Loucy (cell line): ENCODE measurements at regions not wholly inside any gene's neighbourhood (a gene's known extent, or its start where the extent isn't known, plus 50 kb on each side); places are given as distances from the start of the nearest gene placed in this dataset.
"Not testable (repeated sequence)": the region's sequence is repeated elsewhere in the genome, so short reads cannot be mapped to it uniquely, and the experiment has no call there.

Experiments used
- H2AFZ ChIP-seq: fragments of 200-600 bp; sonication (generic); 2 replicates; pipeline ENCODE4 v1.6.0; 2016; ENCODE audit warnings: antibody characterized with exemption, mild to moderate bottlenecking, low read length, moderate library complexity
- H3F3A ChIP-seq: fragments of 200-600 bp; 2 replicates; pipeline ENCODE4 v1.6.0; 2016; ENCODE audit warnings: antibody characterized with exemption, low read depth, mild to moderate bottlenecking
- H3K27me3 ChIP-seq: fragments of 200-600 bp; sonication (generic); 2 replicates; pipeline ENCODE4 v1.6.1; 2014; ENCODE audit warnings: low read length, mild to moderate bottlenecking; ENCODE audit not compliant: insufficient read depth, poor library complexity, severe bottlenecking
- H3K36me3 ChIP-seq: fragments of 200-600 bp; sonication (generic); 2 replicates; pipeline ENCODE4 v1.6.1; 2016; ENCODE audit warnings: low read length; ENCODE audit not compliant: insufficient read depth
- H3K4me1 ChIP-seq: fragments of 200-600 bp; sonication (generic); 2 replicates; pipeline ENCODE4 v1.5.1; 2014; ENCODE audit warnings: low read length, mild to moderate bottlenecking; ENCODE audit not compliant: insufficient read depth, poor library complexity, severe bottlenecking
- H3K4me2 ChIP-seq: fragments of 200-600 bp; sonication (generic); 2 replicates; pipeline ENCODE4 v1.6.0; 2014; ENCODE audit warnings: antibody characterized with exemption, low read length, low read depth, mild to moderate bottlenecking; ENCODE audit not compliant: poor library complexity, severe bottlenecking
- H3K4me3 ChIP-seq: fragments of 200-600 bp; sonication (generic); 2 replicates; pipeline ENCODE4 v1.5.1; 2014; ENCODE audit warnings: low read length, mild to moderate bottlenecking, mixed read lengths; ENCODE audit not compliant: poor library complexity, severe bottlenecking
- H3K79me2 ChIP-seq: fragments of 200-600 bp; sonication (generic); 2 replicates; pipeline ENCODE4 v1.6.1; 2014; ENCODE audit warnings: low read length; ENCODE audit not compliant: insufficient read depth
- H3K9ac ChIP-seq: fragments of 200-600 bp; sonication (generic); 2 replicates; pipeline ENCODE4 v1.6.0; 2014; ENCODE audit warnings: mild to moderate bottlenecking, low read depth, low read length, moderate library complexity; ENCODE audit not compliant: poor library complexity, severe bottlenecking
- H3K9me2 ChIP-seq: fragments of 200-600 bp; sonication (generic); replicated peaks from 2 replicates; pipeline ENCODE4 v1.6.1; 2016; ENCODE audit warnings: low read depth, low read length, mixed read lengths
- H3K9me3 ChIP-seq: fragments of 200-600 bp; sonication (generic); 2 replicates; pipeline ENCODE4 v1.6.1; 2014; ENCODE audit warnings: mild to moderate bottlenecking, antibody characterized with exemption, low read length, low read depth; ENCODE audit not compliant: insufficient read depth
- H4K20me1 ChIP-seq: fragments of 200-600 bp; sonication (generic); 2 replicates; pipeline ENCODE4 v1.6.0; 2014; ENCODE audit warnings: antibody characterized with exemption, low read length, mild to moderate bottlenecking; ENCODE audit not compliant: insufficient read depth, poor library complexity, severe bottlenecking
- EZH2phosphoT487 ChIP-seq: fragments of 200-600 bp; IDR thresholded peaks from 2 replicates; pipeline ENCODE4 v1.6.1; 2018; ENCODE audit warnings: antibody characterized with exemption, mild to moderate bottlenecking, moderate library complexity, borderline replicate concordance
- TF ChIP-seq, protein P1 (sequence below): fragments of 200-600 bp; sonication (generic); conservative IDR thresholded peaks from 2 replicates; pipeline ENCODE4 v1.5.1; 2014; ENCODE audit warnings: mild to moderate bottlenecking, antibody characterized with exemption, low read length

DNA sequence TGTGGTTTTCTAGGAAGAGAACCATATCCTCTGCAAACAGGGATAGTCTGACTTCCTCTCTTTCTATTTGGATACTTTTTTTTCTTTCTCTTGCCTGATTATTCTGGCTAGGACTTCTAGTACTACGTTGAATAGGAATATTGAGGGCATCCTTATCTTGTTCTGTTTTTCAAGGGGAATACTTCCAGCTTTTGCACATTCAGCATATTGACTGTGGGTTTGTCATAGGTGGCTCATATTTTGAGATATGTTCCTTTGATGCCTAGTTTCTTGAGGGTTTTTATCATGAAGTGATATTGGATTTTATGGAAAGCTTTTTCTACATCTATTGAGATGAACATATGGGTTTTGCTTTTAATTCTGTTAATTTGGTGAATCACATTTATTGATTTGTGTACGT, 269.8 kb downstream of the MAP2K6 start:
- no peak overlapping the region for H2AFZ ChIP-seq
- no peaks in the 10 kb centered on the region for H3F3A ChIP-seq
- H3K9ac ChIP-seq, result no peak overlapping the region
- no peaks in the 10 kb centered on the region for H3K4me1 ChIP-seq
- H3K9me2 ChIP-seq, result no peaks in the 10 kb centered on the region
- no peak overlapping the region for H3K4me2 ChIP-seq
- H3K27me3 ChIP-seq, result no peaks in the 10 kb centered on the region
- H4K20me1 ChIP-seq, result no peaks in the 10 kb centered on the region
- TF ChIP-seq, protein P1, sequence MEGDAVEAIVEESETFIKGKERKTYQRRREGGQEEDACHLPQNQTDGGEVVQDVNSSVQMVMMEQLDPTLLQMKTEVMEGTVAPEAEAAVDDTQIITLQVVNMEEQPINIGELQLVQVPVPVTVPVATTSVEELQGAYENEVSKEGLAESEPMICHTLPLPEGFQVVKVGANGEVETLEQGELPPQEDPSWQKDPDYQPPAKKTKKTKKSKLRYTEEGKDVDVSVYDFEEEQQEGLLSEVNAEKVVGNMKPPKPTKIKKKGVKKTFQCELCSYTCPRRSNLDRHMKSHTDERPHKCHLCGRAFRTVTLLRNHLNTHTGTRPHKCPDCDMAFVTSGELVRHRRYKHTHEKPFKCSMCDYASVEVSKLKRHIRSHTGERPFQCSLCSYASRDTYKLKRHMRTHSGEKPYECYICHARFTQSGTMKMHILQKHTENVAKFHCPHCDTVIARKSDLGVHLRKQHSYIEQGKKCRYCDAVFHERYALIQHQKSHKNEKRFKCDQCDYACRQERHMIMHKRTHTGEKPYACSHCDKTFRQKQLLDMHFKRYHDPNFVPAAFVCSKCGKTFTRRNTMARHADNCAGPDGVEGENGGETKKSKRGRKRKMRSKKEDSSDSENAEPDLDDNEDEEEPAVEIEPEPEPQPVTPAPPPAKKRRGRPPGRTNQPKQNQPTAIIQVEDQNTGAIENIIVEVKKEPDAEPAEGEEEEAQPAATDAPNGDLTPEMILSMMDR, result no peak
- TF ChIP-seq EZH2phosphoT487, result no peak
- H3K79me2 ChIP-seq, result no peaks in the 10 kb centered on the region
- no peak overlapping the region for H3K4me3 ChIP-seq
- no peaks in the 10 kb centered on the region for H3K36me3 ChIP-seq
- H3K9me3 ChIP-seq, result no peaks in the 10 kb centered on the region; the same call in 1 of the 2 replicates

DNA sequence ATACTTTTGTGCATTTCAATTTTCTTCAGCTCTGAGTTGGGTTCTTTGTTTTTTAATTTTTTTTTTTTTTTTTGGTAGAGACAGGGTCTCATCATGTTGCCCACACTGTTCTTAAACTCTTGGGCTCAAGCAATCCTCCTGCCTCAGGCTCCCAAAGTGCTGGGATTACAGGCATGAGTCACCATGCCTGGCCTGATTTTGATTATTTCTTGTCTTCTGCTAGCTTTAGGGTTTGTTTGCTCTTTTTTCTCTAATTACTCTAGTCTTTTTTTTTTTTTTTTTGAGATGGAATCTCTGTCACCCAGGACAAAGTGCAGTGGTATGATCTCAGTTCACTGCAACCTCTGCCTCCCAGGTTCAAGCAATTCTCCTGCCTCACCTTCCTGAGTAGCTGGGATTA, 270.7 kb downstream of the MAP2K6 start:
- H3K27me3 ChIP-seq, H2AFZ ChIP-seq, H3K79me2 ChIP-seq, H4K20me1 ChIP-seq, H3K9ac ChIP-seq, H3F3A ChIP-seq, H3K4me3 ChIP-seq, H3K9me3 ChIP-seq, H3K36me3 ChIP-seq, H3K9me2 ChIP-seq, H3K4me2 ChIP-seq, H3K4me1 ChIP-seq: not testable (repeated sequence)

DNA sequence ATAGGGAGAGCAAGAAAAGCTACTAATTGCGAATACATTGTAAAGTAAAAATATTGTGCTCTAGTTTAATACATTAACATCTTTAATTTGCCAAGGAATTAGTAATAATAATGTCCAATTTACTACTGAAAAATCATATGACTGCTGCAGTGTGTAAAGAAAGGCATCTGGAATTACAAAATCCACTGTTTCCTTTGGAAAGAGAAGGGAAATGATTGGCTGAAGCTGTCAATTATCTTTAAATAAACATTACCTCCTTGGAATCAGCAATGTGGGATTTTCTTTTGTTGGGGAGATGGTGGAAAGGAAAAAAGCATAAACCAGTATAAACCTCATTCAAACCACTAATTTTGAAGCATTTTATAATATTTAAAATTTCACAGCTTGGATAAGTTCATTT, 276.0 kb downstream of the MAP2K6 start:
- Histone ChIP-seq H3K9me2 (no peaks in the 10 kb centered on the region), H4K20me1 (no peaks in the 10 kb centered on the region), H3K9me3 (no peaks in the 10 kb centered on the region; the same call in 1 of the 2 replicates), H3K36me3 (no peaks in the 10 kb centered on the region), H3K4me3 (no peak overlapping the region), H3K79me2 (no peaks in the 10 kb centered on the region), H2AFZ (no peak overlapping the region), H3K27me3 (no peaks in the 10 kb centered on the region), H3K9ac (no peak overlapping the region), H3K4me2 (no peak overlapping the region), H3F3A (no peaks in the 10 kb centered on the region), H3K4me1 (no peaks in the 10 kb centered on the region)
- TF ChIP-seq, protein P1, result no peak
- TF ChIP-seq EZH2phosphoT487, result no peak

DNA sequence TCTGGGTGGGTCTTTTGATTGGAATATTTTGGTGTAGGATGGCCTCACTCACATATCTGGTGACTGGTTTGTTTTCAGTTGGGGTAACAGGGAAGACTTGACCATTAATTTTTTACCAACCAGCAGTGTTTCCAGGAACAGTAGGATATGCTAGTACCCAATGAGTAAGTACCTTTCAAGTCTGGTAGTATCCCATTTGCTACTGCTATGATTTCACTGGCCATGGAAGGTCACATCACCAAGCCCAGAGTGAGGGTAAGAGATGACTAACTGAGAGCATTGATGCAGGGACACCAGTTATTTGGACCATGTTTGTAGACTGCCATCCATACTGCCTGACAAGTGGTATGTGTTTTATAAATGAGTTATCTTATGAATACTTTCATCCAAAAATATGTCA, 277.7 kb downstream of the MAP2K6 start:
- Histone ChIP-seq H3K9me2 (no peaks in the 10 kb centered on the region), H3K36me3 (no peaks in the 10 kb centered on the region), H3K27me3 (no peaks in the 10 kb centered on the region)

More for the DNA sequence above, 277.7 kb downstream of the MAP2K6 start:
- Histone ChIP-seq H3K4me3 (no peak overlapping the region), H3K79me2 (no peaks in the 10 kb centered on the region), H3K4me2 (no peak overlapping the region), H3K9ac (no peak overlapping the region), H4K20me1 (no peaks in the 10 kb centered on the region), H2AFZ (no peak overlapping the region), H3F3A (no peaks in the 10 kb centered on the region), H3K9me3 (no peaks in the 10 kb centered on the region; the same call in 1 of the 2 replicates), H3K4me1 (no peaks in the 10 kb centered on the region)
- TF ChIP-seq, protein P1, result no peak
- TF ChIP-seq EZH2phosphoT487, result no peak
